Epithelial cell of proximal tubule (primary cell): ENCODE measurements at regions not wholly inside any gene's neighbourhood (a gene's known extent, or its start where the extent isn't known, plus 50 kb on each side); places are given as distances from the start of the nearest gene placed in this dataset.

Experiments
- DNase-seq: peaks from one replicate; pipeline ENCODE4 v3.0.0-alpha.2; 2011; ENCODE audit warnings: low read depth
- H3K4me3 ChIP-seq: 2 replicates; pipeline ENCODE4 v1.5.1; 2011; ENCODE audit warnings: low read depth, mild to moderate bottlenecking, low read length
- CTCF ChIP-seq: conservative IDR thresholded peaks from 2 replicates; pipeline ENCODE4 v1.5.1; 2012; ENCODE audit warnings: low read depth, mild to moderate bottlenecking, low read length

GRCh38 chr2:241958818-241959545 lies 89.5 kb downstream of the RTP5 start:
- no peak for TF ChIP-seq CTCF
- DNase-seq, result no peak
- no peak overlapping the region for H3K4me3 ChIP-seq

GRCh38 chr2:241959751-241960269 lies 90.3 kb downstream of the RTP5 start:
- no peak overlapping the region for H3K4me3 ChIP-seq
- DNase-seq, result no peak
- no peak for TF ChIP-seq CTCF

GRCh38 chr2:241961454-241961853 lies 91.9 kb downstream of the RTP5 start:
- H3K4me3 ChIP-seq, result no peak overlapping the region

GRCh38 chr2:241964133-241964532 lies 94.6 kb downstream of the RTP5 start:
- no peak for DNase-seq
- no peak overlapping the region for H3K4me3 ChIP-seq
- TF ChIP-seq CTCF, result no peak

More at GRCh38 chr2:241961454-241961853, 91.9 kb downstream of the RTP5 start:
- no peak for TF ChIP-seq CTCF
- no peak for DNase-seq

- peak; percentile 85 for DNase-seq
- H3K4me3 ChIP-seq, result peak overlapping the region; percentile 14
- TF ChIP-seq CTCF, result no peak
Observed at GRCh38 chr2:241965931-241966412, 96.4 kb downstream of the RTP5 start.

GRCh38 chr2:241966647-241967466 lies 97.3 kb downstream of the RTP5 start:
- no peak for DNase-seq
- H3K4me3 ChIP-seq, result no peak overlapping the region
- TF ChIP-seq CTCF, result no peak
